LoVo (cell line): ENCODE measurements at regions not wholly inside any gene's neighbourhood (a gene's known extent, or its start where the extent isn't known, plus 50 kb on each side); places are given as distances from the start of the nearest gene placed in this dataset.
"Not testable (repeated sequence)": the region's sequence is repeated elsewhere in the genome, so short reads cannot be mapped to it uniquely, and the experiment has no call there.

ENCODE experiments used
- DNase-seq: peaks from one replicate; pipeline ENCODE4 v3.0.0-alpha.2; 2016; ENCODE audit warnings: low spot score

DNA sequence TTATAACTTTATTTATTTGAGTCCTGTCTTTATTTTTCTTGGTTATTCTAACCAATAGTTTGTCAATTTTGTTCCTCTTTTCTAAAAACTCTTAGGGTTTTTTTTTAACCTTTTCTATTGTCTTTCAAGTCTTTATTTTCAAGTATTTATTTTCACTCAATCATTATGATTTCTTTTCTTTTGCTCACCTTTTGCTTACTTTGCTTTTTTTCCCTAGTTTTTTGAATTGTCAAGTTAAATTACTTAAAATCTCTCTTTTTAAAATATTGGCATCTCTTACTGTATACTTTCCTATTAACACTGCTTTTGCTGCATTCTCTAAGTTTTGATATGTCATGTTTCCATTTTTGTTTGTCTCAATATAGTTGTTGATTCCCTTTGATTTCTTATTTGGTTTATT, 396.8 kb upstream of the CCDC179 start:
- no peak for DNase-seq

DNA sequence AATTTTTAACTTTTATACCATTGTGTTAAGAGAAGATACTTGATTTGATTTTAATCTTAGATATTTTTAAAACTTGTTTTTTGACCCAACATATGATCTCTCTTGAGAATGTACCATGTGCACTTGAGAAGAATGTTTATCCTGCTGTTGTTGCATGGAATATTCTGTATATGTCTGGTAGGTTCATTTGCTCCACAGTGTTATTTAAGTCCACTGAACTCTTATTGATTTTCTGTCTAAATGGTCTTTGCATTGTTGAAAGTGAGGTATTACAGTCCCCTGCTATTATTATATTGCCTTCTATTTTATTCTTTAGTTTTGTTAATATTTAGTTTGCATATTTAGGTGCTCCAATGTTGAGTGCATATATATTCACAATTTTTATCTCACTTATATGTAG, 397.3 kb upstream of the CCDC179 start:
- no peak for DNase-seq

DNA sequence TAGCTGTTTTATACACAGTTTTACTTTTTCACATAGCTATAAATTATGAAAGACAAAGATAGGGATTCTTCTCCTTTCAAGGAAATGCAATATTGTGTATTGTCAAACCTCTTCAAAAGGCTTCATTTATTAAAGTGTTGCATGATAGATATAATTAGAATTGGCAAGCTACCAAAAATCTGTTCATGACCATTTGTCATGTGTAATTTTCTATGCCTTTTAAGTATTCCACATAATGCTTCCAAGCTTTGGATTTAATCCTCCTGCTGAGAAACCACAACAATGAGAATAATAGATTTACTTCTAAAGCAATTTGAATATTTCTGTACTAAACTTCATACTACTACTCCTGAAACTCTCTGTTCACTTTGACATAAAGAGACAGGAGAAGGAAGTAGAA, 403.2 kb upstream of the CCDC179 start:
- DNase-seq: no peak

DNA sequence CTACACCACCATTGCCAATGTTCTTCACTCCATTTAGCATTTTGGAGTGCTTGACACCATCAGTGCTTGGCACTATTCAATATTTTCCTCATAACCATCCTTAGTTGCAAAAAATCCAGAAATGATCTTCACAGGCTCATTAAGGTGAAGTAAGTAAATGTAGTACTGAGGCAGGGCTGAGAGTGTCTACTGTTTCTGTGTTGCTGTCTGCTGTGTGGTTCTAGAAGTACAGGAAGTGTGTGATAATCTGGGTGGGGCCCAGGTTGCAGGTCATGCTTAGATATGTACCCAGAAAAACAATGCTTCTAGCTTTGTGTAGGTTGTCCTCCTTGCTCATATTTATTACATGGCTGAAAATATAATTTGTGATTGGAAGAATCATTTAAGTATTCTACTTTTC, 411.8 kb upstream of the CCDC179 start:
- DNase-seq: no peak

DNA sequence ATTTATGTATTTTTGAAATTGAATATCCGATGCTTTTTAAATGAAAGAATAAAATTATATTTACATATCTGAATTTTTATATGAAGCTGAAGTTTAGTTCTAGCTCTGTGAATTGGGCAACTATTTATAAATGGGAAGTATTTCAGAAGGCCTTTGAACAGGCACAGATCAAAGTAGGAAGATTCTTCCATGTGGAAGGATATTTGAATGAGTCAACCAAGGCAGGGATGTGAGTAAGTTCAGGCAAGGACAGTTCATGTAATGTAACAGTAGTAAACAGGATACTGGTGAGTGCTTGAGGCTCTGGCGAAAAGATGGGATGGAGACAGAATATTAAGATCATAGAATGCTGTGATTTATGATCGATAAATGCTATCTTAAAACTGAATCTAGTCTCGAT, 417.8 kb upstream of the CCDC179 start:
- DNase-seq: no peak

DNA sequence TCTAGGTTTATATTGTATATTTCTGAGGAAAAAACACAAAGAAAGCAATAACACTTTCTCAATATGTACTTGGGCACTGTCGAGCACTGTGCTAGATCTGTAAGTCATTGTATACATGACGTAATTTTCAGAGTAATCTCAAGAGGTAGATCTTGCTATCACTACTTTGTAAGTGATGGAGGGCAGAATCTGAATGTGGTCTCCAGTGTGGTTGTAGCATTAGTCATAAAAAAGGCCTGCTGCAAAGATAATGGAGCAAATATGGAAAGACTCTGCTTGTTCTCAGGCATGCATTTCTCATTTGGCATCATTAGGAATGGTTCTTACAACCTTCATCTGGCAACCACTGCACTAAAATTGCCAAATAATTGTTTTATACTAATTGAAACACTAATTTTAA, 419.8 kb upstream of the CCDC179 start:
- no peak for DNase-seq

DNA sequence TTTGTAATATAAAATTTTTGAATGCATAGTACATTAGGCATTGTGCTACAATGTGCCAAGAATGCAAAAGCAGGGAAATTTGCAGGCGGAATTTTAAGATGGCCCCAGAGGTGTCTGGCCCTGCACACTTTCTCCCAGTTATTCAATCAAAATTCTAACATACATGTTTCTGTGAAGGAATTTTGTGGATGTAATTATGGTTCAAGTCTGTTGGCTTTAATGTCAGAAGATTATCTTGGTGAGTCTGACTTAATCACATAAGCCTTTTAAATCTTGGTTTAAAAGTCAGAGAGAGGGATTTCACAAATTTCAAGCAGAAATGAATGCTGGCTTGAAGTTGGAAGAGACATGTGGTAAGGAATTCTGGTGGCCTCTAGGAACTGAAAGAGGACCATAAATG, 423.4 kb upstream of the CCDC179 start:
- no peak for DNase-seq

DNA sequence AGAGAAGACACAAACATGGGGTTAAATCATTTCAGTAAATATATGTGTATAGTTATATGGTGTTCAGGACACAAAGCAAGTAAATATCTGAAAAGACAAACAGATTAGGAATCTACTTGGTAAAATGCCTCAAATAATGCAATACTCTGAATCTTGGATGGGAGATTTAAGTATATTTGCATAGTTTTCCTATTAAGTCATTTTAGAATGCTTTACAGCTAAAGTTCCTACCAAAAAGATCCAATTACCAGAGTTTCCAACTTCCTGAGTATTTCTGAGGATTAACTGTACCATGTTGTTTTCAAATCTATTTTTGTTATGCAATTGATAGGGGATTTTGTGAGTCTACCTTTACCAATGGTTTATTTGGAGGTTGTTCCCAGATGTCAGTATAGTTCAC, 424.4 kb upstream of the CCDC179 start:
- DNase-seq: no peak

DNA sequence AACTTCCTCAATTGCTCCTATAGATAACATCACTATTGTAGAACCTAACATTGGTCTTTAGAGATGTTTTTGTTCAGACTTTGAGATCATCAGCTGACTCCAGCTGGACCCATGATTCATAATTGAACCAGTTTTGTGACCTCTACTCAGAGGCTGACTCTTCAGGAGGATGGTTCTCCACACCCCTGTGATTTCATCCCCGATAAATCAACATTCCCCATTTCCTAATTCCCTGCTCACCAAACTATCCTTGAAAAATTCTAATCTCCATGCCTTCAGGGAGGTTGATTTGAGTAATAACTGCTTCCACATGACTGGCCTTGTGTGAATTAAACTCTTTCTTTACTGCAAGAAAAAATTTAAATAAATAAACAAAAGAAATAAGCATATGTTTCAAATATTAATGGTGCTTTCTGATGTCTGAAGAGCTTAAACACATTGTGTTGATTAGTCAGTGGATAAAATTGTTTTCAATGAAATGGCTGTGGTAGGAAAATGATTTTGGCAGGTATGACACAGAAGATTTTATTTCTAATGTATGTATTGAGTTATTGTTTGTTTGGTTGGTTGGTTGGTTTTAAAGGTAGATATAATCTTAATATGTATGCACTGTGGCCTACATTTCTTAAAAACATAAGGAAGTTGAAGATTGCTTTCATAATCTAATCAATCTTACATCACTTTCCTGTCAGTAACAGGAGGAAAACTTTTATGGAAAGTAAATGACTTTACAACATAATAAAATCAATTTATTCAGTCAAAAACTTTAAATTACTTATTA, 427.9 kb upstream of the CCDC179 start:
- DNase-seq: no peak

DNA sequence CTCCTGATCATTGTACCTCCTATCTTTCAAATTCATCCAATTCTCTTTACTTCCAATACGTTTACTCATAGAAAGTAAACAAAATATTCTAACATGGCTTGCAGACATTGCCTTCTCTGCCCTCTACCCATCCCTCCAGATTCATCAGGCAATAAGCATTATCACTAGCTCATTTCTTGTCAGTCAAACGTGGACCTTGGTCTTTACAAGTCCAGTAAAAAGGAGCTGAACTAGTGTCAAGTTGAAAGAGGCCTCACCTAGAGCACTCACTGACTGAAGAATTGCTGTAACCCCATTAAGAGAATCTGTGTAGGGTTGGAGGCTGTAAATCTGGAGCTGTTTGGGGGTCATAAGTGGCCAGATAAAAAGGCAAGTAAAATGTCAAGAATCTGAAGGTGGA, 435.0 kb upstream of the CCDC179 start:
- DNase-seq: no peak

DNA sequence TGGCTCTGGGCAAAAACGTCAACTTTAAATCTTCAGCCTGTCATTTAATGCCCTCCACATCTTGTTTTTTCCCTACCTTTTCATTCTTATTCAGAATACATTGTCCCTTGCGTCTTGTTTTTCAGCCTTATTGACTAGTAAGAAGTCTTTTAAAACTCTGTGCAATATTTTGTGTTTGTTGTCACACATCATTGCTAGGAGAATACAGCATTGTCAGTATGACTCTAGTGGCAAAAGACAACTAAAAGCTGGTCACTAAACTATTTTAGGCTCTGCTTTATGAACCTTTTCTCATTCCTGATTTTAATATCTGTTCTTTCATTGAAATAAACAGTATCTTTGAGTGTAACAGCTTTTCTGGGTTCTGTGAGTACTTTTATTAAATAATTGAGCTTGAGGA, 447.8 kb upstream of the CCDC179 start:
- no peak for DNase-seq

DNA sequence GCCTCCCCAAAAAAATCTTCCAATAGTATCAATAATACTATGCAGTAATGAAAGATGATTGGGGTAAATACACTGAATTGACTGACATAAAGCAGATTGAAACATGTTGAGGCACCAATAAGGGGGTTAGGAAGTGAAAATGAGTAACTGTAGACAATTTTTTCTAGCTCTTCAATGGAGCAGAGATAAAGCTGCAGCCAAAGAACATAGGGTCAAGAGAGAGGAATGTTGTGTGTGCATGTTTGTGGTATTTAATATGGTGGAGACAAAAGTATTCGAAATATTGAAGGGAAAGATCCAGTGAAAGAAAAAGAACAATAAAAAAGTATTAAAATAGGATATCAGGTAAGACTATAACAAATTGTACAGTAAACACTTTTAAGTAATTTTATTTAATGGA, 450.0 kb upstream of the CCDC179 start:
- no peak for DNase-seq

DNA sequence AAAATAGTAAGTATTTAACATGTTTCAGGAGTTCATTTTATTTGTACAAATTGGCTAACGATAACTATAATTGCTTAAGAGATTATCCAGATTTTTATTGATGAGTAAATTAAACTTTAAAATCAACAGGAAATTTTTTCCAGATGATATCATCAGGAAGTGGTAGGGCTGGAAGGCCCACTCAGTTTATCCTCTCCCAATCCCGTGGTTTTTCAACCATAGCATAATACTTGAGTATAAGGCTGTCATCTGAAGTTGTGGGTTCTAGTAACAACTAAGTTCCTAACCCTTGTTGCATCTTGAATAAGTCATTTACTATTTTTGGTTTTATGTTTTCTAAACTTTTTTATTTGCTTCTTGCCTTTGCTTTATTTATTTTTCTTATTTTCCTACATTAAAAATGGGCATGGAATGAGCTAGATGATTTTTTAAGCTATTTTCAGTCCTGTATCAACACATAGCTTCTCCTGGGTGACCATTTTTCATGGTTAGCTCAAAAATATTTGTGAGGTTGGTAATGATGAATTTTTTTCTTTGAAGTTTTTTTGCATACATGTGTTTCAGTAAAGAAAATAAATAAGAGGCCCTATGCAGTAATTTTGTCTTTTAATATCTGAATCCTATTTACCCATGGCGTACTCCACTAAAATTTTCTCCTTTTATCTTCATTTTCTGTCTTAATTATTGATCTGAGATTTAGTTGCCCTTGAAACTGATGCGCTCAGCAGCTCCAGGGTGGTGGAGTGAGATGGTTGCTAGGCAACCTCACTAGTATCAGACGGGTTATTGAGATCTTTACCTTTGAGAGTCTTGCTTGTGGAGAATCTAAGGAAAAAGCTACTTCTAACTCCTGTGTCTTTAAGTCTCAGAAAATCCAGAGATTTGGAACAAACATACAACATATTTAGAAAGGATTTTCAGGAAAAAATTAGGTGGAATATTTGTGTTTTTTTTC, 452.0 kb upstream of the CCDC179 start:
- no peak for DNase-seq

DNA sequence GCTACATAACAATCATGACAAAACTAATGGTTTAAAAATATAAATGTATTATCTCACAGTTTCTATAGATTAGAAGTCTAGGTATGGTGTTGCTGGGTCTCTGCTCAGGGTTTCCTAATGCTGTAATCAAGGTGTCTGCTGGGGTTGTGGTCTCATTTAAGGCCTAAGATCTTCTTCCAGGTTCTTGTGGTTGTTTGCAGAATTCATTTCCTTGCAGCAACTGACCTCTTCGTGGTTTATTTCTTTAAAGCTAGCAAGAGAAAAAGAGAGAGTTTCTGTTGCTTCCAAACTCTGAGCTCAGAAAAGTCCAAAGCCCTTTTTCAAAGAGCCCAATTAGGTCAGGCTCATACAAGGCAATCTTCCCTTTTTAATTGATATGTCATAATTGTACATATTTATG, 452.7 kb upstream of the CCDC179 start:
- DNase-seq: no peak

DNA sequence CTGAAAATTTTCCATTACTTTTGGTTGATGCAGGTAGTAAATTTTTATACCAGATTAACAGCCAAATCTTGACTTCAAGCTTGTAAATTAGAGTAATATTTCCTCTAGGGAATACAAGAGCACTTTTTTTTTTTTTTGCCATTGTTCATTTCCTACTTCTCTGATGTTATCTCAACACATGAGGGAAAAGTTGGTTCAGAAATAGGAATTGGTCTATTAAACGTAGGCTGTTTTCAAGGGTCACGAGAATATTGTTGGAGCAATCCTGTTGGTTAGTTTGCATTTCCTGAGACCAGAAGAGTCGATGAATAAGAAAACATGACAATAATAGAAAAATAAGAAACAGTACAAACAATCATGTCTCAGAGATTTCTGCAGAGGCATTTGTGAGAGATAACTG, 453.9 kb upstream of the CCDC179 start:
- no peak for DNase-seq

DNA sequence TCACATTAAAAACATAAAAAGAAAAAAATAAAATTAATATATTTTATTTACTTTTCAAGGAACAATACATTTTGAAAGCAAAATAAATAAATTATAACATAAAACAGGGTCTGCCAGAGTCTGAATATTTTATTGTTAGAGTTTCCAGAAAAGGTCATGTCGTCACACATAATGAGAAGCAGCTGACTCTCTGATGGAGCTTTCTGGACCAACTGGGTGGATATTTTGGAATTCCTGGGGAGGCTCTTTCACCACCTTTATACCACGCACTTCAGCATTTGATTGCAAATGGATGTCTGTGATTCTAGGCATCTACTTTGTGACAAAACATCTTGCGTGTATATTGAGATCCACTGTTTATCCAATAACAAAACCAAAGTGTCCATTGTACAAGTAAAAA, 455.0 kb upstream of the CCDC179 start:
- no peak for DNase-seq

DNA sequence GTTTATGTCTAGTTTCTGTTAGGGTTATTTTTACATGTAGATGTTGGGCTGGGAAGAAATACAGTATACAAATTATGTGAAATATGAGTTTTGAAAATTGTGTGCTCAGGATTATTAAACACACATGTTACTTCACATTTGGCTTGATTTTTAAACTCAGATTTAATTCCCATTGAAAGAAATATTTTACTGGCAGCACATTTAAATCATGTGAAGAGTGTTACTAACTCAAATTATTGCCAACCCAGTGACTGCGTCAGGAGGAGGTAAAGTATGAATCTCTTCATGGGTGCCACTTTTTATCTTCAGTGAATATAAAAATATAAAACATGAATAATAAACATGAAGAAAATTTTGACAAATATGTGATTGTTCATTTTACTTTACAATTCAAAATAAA, 457.5 kb upstream of the CCDC179 start:
- DNase-seq: no peak

DNA sequence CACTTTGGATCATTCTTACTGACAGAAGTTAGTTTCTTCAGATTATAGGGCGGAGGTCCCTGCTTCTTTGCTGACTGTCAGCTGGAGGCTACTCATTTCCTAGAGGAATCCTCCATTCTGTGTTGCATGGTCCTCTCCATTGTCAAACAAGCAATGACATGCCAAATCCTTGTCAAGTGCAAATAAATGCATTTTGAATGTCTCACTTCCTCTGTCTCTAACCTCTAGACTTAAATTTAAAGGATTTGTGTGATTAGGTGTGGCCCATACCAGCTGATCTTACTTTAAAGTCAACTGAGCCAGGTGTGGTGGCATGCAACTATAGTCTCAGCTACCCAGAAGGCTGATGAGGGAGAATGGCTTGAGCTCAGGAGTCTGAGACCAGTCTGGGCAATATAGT, 458.4 kb upstream of the CCDC179 start:
- DNase-seq: no peak

DNA sequence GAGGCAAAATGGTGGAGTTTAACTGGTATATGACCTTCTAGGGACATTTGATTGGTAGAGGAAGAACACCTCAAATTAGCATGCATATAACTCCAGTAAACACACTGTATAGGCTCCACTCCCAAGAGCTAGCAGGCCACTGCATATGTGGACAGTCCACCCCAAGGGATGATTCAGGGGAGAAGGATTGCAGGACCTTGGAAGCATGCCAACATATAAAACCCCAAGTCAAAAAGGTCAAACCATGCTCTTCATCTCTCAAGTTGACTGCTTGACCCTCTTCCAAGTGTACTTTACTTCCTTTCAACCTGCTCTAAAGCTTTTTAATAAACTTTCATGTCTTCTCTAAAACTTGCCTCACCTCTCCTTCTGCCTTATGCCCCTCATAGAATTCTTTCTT, 459.9 kb upstream of the CCDC179 start:
- no peak for DNase-seq

DNA sequence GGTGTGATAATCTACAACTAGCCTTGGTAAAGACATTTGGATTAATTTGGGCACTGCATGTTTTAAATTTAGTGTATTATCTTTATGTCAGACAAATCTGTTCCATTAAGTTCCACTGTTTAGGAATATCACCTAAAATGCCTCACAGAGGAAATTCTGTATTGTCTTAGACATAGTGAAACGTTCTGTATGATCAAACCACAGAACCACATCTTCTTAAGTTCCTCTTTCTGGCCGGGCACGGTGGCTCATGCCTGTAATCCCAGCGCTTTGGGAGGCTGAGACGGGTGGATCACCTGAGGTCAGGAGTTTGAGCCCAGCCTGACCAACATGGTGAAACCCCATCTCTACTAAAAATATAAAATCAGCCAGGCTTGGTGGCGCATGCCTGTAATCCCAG, 475.3 kb upstream of the CCDC179 start:
- DNase-seq: not testable (repeated sequence)

DNA sequence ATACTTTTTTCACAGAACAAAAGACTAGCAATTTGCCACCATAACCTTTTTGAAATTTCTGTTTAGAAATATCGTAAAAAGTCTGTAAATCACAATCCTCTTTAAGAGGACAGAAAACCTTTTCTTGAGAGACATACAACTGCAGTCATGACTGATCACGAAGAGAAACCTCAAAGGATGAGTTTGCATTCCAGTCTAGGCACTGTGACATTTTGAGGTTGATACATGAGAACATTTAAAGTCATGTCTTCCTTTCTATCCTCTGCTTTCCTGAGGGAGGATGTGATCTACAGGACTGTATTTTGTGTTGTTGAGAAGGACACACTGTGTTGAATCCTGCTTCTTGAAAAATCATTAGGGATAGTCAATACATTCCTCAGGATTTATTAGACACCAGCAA, 476.7 kb upstream of the CCDC179 start:
- DNase-seq: no peak

DNA sequence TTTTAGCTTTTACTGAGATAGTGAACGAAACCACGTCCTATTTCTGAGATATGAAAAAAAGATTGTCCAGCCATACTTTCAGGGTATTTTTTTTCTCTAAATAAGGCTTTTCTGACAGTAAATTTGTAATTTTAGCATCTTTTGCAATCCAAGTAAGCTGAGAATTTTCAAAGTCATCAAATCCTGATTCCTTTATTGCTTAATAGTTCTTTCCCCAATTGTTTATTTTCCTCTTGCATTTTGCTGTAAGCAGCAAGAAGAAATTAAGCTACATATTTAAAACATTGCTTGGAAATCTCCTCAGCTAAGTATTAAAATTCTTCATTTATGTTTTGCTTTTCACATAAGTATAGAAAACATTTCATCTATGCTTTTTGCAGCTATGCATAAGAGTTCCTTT, 493.3 kb upstream of the CCDC179 start:
- no peak for DNase-seq

DNA sequence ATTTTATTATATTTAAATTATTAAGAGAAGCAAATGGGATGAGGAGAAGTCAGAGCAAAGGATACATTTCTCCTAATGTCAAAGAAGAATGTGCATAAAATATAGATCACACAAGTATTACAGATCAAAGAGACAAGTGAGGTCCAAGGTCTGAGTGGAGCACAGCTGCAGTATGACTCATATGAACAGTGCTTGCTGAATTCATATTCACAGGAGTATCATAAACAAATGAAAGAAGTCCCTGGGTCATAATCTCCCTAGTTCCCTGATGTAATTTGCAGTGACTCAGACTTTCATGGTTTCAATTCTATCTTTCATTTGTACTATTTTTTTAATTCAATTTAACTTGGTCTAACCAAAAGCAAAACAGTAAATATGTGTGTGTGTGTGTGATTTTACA, 499.0 kb upstream of the CCDC179 start:
- peak; percentile 49 for DNase-seq

DNA sequence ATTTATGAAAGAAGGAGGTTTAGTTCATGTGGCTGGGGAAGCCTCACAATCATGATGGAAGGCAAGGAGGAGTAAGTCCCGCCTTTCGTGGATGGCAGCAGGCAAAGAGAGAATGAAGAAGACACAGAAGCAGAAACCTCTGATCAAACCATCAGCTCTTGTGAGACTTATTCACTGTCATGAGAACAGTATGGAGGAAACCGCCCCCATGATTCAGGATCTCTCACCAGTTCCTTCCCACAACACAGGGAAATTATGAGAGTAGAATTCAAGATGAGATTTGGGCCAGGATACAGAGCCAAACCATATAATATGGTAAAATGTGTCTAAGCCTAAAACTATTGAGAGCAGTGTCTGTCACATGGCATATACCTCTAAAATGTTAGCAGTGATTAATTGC, 503.8 kb upstream of the CCDC179 start:
- no peak for DNase-seq
